Gastrocnemius medialis (tissue), 4 donors: ENCODE measurements at regions not wholly inside any gene's neighbourhood (a gene's known extent, or its start where the extent isn't known, plus 50 kb on each side); places are given as distances from the start of the nearest gene placed in this dataset.

ENCODE experiments used
- CTCF ChIP-seq, 5 experiments: fragments of 450-650 bp in 3 of 5; fragments of 200-600 bp in 2 of 5; sonication (generic) in 2 of 5; IDR thresholded peaks in 4 of 5; conservative IDR thresholded peaks in 1 of 5; 1 replicate in 4 of 5; 2 replicates in 1 of 5; pipeline ENCODE4 v1.5.1; 2016 to 2019; ENCODE audit warnings: antibody characterized with exemption in 5 of 5, mild to moderate bottlenecking in 3 of 5, moderate library complexity in 3 of 5
- POLR2A ChIP-seq, 2 donors: fragments of 450-650 bp; IDR thresholded peaks; one replicate each; pipeline ENCODE4 v1.6.1; 2017; ENCODE audit warnings: antibody characterized with exemption in 2 of 2, mild to moderate bottlenecking in 2 of 2, moderate library complexity in 2 of 2

- TF ChIP-seq CTCF (IDR thresholded peaks at IDR 0.05 in 4 of 5, conservative IDR thresholded peaks at IDR 0.05 in 1 of 5) (no peak), POLR2A (IDR thresholded peaks at IDR 0.05) (no peak)
These were observed 163.9 kb downstream of the IBTK start for GRCh38 chr6:82083646-82084045.
